GM19351 (cell line): ENCODE measurements at regions not wholly inside any gene's neighbourhood (a gene's known extent, or its start where the extent isn't known, plus 50 kb on each side); places are given as distances from the start of the nearest gene placed in this dataset.
A peak's percentile ranks its signal among the peaks of the same experiment; 100 is the strongest.
"Not testable (repeated sequence)": the region's sequence is repeated elsewhere in the genome, so short reads cannot be mapped to it uniquely, and the experiment has no call there.

Source experiments
- ATAC-seq: cut with Tn5 transposase; IDR thresholded peaks from one replicate; pipeline ENCODE4 v1.9.1; 2021; ENCODE audit warnings: mild to moderate bottlenecking, moderate library complexity; ENCODE audit not compliant: unreplicated experiment

GRCh38 chr11:83403691-83404389 lies 117.7 kb upstream of the CCDC90B start:
- ATAC-seq: no peak

DNA sequence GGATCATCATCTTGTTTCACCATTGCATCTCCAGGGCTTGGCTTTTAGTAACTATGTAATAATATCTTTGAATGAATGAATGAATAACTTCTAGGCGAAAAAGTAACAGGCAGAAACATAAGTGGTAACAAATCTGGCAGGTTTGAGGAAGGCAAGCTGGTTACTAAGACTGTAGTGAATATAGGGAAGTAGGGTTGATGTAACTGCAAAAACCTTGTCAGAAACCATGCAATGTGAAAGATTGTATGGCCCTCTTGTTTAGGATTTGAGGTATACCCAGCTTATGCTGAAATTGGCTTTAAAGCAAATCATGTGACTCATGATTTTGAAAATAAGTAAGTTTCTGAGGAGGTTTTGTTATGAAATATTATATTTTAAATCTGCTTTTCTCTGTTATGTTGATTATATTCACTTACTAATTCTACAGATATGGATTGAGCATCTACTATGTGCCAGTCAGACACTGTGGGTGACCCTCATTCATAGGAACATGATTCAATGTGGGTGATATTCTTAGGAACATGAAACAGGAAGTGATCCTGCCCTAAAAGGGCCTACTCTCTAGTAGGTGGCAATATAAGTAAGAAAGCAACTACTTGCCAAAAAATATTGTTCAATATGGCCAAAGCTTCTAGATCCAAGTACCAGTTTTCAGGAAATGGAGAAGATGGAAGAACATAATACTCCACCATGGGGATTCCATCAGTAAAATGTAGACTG lies 115.5 kb upstream of the CCDC90B start:
- ATAC-seq: peak; percentile 46

GRCh38 chr11:83394331-83394730 lies 108.2 kb upstream of the CCDC90B start:
- no peak for ATAC-seq

GRCh38 chr11:83392556-83392955 lies 106.4 kb upstream of the CCDC90B start:
- ATAC-seq: no peak

- ATAC-seq: no peak
Measured at GRCh38 chr11:83389975-83390374, 103.8 kb upstream of the CCDC90B start.

GRCh38 chr11:83383838-83384237 lies 97.7 kb upstream of the CCDC90B start:
- not testable (repeated sequence) for ATAC-seq

DNA sequence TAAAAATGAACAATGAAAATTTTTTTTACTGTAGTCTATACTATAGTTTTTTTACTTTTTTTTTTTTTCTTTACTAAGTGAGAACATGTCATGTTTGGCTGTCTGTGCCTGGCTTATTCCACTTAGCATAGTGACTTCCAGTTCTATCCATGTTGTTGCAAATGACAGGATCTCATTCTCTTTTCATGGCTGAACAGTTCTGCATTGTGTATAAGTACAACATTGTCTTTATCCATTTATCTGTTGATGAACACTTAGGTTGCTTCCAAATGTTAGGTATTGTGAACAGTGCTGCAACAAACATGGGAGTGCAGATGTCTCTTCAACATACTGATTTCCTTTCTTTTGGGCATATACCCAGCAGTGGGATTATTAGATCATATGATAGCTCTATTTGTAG lies 88.1 kb upstream of the CCDC90B start:
- ATAC-seq: no peak

DNA sequence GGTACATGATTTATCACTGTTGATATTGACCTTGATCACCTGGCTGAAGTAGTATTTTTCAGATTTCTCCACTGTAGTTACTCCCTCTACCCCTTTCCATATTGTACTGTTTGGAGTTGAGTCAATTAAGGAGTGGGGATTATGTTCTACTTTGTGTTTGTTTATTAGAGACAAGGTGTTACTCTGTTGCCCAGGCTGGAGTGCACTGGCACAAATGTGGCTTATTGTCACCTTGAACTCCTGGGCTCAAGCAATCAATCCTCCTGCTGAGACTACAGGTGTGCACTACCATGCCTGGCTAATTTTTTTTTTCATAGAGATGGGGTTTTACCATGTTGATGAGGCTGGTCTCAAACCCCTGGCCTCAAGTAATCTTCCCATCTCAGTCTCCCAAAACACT lies 85.3 kb upstream of the CCDC90B start:
- ATAC-seq: no peak

DNA sequence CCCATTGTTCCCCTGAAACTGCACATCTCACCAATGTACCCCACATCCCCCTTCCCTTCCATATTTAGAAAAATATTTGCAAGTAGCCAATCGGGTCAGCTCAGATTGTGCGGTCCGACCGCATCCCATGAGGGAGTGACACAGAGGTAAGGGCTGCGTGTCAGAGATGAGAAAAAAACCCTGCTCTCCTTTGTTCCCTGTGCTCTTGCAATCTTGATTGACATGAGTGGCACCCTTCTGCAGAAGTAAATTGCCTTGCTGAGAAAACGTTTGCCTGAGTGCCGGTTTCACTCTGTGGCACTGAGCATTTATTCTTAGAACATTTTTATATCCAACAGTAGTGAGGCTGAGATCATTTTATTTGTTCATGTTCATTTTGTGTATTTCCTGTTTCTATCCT lies 81.6 kb upstream of the CCDC90B start:
- no peak for ATAC-seq

GRCh38 chr11:83364500-83365045 lies 78.4 kb upstream of the CCDC90B start:
- ATAC-seq: no peak

GRCh38 chr11:83363312-83363711 lies 77.1 kb upstream of the CCDC90B start:
- ATAC-seq: no peak

GRCh38 chr11:83361831-83362230 lies 75.7 kb upstream of the CCDC90B start:
- ATAC-seq: no peak

GRCh38 chr11:83355391-83355790 lies 69.2 kb upstream of the CCDC90B start:
- no peak for ATAC-seq

GRCh38 chr11:83350187-83350586 lies 64.0 kb upstream of the CCDC90B start:
- ATAC-seq: no peak

DNA sequence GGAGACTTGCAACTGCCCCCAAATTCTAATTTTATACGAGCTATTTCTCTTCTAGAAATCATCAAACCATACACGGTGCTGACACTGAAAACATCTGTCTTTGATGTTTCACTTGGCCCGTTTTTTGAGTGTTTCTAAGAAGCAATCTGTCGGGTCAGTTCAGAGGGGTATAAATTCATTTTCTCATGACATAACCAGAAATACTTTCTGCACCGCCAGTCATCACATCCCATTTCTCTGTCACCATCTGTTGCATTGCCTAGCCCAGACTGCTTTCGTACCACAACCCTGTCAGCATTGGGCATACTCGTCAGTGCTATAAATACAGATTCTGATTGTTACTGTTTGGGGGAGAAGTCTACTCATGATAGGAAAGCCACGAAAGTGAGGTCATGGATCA lies 63.1 kb upstream of the CCDC90B start:
- no peak for ATAC-seq

GRCh38 chr11:83346706-83347105 lies 60.5 kb upstream of the CCDC90B start:
- not testable (repeated sequence) for ATAC-seq

GRCh38 chr11:83344521-83344920 lies 58.4 kb upstream of the CCDC90B start:
- not testable (repeated sequence) for ATAC-seq

GRCh38 chr11:83336993-83337392 lies 50.8 kb upstream of the CCDC90B start:
- no peak for ATAC-seq
